Left forelimb (tissue), 1 donor: ENCODE measurements at regions not wholly inside any gene's neighbourhood (a gene's known extent, or its start where the extent isn't known, plus 50 kb on each side); places are given as distances from the start of the nearest gene placed in this dataset.

Experiments
- DNase-seq: peaks from one replicate; pipeline ENCODE4 v3.0.0-alpha.2; 2018; ENCODE audit warnings: low spot score

DNA sequence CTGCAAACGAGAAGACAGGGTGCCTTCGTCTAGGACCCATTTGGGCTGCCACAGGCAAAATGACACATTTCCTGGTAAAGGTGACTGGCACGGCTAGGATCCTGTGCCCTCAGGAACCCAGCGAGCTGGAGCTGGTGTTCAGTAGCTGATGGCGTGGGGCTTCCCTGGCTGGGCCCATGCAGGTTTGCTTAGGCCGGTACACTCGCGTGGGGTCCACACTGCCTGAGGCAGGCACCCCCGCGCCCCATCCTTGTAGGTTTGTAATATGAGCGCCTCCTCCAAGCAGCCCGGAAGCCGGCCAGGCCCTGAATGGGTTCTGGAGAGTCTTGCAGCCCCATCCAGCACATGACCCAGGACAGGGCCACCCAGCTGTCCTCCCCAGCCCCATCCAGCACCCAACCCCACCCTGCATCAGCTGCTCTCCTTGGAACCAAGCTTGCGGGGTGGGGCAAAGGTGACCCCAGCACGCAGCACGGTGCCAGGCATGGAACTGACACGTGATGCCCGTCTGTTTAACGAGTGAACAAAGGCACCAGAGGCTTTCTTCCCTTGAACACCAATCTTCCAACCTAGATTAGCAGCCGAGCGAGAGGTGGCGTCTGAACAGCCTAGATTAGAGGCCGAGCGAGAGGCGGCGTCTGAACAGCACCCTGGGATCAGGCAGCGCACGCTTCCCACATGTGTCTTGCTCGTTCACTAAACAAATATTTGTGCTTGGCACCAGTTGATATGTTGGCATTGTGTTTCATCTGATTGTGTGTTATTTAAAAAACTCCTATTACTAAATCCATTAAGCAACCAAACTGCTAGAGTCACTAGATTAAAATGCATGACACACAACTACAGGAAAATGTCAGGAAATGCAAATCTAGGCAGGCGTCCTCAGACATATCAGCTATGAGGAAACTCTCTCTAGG, 112.1 kb downstream of the DLL1 start:
- DNase-seq, result no peak

DNA sequence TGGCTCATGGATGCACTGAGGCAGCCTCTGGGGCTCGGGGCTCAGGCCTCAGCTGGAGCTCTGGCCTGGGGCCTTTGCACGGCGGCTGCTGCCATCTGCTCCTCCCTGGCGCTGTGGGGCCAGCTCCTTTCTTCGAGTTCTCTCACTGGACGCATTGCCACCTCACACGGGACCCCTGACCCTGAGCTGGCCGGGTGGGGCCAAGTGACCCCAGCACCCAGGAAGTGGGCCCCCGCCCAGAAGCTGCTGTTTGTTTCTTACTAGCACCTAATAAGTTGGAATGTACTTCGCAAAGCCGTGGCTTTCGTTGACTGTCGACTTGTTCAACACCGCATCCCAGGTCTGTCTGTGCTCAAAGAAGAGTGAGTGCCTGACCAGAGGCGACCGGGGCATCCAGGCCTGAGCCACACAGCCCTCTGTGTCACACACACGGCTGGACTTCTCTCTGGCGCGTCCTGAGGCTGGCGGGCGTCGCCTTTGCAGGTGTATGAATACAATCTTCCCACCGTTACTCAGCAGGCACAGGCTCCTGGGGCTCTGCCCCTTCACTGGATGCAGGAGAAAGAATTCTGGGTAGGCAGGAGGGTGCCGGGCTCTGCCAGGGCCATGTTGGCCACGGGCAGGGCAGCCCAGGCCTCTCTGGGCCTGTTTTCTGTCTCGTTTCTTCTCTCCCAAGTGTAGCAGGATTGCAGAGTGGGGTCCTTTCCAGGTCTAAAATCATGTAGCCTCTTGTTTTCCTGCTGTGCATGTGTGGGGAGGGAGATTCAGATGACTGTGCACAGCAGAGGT, 112.9 kb downstream of the DLL1 start:
- DNase-seq, result peak; percentile 64

GRCh38 chr6:170176898-170177771, 113.7 kb downstream of the DLL1 start:
- peak; percentile 68 for DNase-seq

DNA sequence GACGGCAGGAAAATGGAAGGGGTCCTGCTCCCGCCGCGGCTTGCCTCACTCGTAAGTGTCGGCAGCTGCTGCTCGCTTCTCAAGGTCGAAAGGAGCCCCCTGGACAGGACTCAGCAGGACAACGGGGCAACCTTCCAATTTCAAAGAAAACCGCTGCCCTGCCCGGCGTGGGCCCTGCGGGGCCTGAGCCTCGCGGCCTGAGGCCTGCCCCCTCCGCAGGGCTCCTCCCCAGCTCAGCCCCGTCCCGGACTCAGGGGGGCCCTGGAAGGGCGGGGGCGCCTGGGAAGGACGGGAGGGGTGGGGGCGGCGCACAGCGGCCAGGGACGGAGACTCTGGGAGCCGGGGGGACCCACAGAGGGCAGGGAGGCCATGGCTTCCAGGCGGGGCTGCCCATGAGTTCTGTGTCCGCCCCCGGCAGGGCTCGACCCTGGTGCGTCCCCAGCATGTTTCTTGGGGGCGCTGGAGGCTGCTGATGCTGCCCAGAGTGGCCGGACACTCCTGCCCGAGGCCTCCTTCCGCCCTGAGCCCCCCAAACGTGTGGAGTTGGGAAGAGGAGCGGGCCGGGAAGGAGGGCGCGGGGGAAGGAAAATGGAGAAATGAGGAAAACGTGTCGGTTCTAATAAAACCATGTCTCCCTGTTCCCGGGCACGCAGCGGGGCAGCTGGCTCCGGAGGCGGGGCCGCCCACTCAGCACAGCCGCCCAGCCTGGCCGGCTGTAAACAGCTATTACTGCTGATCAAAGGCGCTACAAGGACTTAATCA, 114.6 kb downstream of the DLL1 start:
- peak; percentile 63 for DNase-seq

GRCh38 chr6:170175644-170176135, 115.2 kb downstream of the DLL1 start:
- DNase-seq, result peak; percentile 63

DNA sequence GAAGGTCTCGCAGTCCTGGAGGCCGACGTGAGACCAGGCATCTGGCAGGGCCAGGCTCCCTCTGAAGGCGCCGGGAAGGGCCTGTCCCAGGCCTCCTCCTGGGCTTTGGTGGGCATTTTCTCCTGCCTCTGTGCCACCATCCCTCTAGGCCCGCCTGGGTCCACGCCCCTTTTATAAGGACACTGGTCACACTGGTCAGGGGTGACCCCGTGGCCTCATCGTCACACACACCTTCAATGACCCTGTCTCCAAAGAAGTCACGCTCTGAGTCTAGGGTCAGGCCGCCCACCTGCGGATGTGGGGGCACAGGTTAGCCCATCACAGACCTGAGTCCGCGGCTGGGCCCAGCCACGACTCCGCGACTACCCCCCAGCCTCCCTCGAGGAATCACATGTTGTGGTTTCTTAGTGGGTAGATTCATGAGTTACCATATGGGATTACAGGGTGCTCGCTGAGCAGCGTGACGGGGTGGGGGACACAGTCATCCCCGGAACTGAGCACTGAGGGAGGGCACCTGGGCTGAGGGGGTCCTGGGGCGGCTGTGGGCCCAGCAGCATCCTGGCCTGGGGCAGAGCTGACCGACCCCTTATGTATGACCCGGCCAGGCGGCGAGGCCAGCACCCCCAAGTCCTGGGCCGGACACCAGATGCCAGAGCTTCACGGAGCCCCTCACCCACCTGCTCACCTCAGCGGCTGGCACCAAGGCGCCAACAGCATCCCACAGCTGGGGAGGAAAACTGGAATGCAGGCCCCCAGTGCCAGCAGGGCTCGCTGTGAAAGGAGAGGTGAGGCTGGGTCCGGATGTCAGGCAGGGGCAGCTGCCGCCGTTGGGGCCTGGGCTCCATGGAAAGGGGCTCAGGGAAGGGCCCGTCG, 115.9 kb downstream of the DLL1 start:
- DNase-seq, result peak; percentile 59

DNA sequence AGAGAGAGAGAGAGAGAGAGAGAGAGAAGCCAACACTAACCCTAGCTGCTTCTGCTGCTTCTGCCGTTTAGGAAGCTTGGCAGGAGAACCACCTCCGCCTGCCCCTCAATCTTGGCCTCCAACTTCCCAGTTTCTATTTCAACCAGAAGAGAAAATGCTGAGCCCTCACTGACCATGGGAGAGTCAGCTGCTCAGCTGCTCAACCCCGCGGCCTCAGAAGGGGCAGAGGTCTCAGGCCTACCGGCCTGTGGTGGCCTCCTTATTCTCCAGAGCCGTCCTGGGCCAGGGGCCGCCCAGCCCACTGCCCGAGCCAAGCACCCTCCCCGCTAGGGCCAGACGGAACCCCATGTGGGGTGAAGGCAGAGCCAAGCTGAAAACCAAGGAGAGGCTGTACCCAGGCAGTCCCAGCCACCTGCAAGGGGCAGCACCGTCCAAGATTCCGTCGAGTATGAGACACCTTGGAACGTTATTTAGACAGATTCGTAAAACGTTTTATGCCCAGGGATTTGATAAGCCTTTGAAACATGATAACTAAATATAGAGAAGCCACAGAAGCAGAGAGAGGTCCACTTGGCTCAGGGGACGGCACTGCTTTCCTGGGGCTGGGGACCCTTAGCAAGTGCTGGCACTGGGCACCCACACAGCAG, 116.6 kb downstream of the DLL1 start:
- no peak for DNase-seq

GRCh38 chr6:170173335-170173881, 117.5 kb downstream of the DLL1 start:
- DNase-seq, result no peak

DNA sequence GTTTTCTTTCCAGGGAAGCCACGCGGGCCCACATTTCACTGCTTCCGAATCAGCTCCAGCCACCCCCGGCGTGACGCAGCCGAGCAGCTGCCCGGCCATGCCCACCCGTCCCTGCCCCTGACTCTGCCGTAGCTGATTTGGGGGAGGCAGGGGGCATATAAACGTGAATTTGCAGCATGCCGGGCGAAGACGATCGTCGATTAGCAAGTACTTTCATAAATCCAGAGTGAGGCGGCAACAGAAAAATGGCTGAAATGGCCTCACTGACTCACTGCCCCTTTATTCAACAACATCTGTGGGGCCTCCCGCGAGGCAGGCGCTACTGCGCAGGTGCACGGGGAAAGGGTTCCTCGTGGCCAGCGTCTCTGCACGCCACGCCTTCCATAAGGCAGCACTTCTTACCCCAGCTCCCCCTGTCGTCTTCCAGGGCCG, 118.0 kb downstream of the DLL1 start:
- DNase-seq, result peak; percentile 41

- DNase-seq, result peak; percentile 57
Observed at GRCh38 chr6:170172392-170172791, 118.5 kb downstream of the DLL1 start.

DNA sequence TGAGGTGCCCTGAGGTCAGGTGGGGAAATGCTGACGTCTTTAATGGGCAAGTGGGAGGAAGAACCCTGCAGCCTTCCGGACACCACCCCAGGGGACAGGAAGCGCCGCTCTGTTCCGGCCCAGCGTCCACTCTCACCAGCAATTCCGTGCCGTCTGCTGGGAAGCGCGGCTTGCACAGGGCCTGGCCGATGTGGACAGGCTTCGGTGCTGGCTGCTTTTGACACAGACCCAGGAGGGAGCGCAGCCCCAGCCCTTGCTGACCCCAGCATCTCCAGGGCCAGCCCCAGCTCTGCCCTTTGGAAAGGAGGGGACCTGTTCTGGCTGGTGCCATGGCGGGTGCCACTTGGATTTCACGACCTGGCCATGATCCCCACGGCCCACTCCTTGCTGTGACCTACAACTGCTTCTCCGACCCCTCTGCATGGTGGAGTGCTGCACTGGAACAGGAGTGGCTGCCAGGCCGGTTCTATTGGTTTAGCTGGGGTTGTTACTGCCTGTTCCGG, 123.2 kb downstream of the DLL1 start:
- no peak for DNase-seq

DNA sequence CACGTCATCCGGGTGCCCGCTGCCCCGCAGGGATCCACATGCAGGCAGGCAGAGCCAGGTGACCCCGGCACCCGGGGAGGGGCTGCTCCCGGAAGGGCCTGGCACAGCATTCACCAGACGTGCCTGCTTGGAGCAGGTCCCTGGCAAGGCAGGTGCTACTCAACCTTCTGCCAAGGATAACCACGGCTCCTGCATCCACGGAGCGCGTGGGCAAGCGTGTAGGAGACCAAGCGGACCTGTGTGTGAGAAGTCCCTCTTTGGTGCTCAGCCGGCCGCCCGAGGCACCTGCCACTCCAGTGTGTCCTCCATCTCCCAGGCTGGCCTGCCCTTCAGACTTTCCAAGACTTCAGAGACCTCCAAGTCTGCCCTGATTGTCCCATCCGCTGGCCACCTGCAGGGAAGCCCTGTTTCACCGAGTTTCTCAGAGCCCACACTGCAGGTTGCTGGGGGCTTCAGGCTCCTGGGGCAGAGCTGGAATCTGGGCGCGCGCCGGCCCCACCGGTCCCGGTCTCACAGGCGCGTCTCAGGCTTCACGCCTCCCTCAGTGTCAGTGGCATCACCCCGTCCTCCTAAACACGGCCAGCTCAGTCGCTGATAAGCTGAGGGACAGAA, 124.3 kb downstream of the DLL1 start:
- DNase-seq, result no peak

GRCh38 chr6:170165471-170166117, 125.3 kb downstream of the DLL1 start:
- DNase-seq, result no peak

DNA sequence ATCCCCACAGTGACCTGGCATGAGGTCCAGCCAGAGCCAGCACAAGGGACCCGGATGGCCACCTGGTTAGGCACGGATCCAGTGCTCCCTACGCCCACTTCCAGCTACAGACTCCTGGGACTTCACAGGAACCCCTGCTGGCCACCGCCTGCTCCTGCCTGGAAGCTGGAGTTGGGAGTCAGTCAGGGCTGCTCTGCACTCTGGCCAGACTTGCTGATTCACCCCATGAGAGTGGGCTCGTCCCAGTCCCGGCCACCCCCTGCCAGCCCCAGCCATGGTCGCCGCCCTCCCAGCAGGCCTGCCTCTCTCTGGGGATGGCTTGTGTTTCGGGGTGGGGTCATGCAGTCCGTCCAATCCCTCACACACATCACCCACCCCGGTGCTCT, 125.8 kb downstream of the DLL1 start:
- no peak for DNase-seq

DNA sequence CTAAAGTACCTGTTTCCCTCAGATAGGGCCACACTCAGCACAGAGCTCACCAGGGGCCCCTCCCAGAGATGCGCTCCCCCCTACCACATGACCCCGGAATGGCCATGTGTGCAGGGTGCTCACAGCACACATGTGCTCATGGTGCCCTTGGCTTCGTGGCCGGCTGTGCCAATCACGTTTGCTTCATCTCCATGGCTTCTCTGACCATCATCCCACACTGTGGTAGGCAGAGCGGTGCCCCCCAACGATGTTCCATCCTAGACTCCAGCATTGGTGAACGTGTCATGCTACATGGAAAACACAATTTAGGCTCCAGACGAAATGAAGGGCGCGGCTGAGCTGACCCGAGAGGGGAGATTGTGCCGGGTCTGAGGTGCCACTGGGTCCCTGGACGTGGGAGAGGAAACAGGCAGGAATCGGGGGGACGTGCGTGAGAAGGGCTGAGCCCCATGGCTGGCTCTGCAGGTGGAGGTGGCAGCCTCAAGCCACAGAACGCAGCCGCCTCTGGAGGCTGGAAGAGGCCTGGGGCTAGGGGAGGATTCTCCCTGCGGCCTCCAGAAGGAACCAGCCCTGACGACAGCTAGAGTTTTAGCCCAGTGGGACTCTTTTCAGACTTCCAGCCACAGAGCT, 126.5 kb downstream of the DLL1 start:
- no peak for DNase-seq

DNA sequence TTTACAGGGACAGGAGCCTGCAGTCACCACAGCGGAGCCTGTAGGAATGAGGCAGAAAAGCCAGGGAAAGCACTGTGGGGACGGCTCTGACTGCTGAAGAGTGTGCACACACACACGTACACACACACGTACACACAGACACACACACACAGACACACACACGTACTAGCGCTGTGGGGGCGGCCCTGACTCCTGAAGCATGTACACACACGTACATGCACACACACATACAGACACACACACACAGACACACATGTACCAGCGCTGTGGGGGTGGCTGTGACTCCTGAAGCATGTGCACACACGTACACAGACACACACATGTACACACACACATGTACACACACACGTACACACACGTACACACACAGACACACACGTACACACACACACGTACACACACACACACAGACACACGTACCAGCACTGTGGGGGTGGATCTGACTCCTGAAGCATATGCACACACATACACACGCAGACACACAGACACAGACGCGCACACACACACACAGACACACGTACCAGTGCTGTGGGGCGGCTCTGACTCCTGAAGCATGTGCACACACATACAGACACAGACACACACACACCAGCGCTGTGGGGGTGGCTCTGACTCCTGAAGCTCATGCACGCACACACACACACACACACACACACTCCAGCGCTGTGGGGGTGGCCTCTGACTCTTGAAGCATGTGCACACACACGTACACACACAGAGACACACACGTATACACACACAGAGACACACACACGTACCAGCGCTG, 127.3 kb downstream of the DLL1 start:
- DNase-seq, result no peak
